SU-DHL-6 (cell line): ENCODE measurements at regions not wholly inside any gene's neighbourhood (a gene's known extent, or its start where the extent isn't known, plus 50 kb on each side); places are given as distances from the start of the nearest gene placed in this dataset.

ENCODE experiments used
- EZH2phosphoT487 ChIP-seq: fragments of 200-600 bp; sonication (generic), shearing (Covaris generic); conservative IDR thresholded peaks from 2 replicates; pipeline ENCODE4 v1.6.1; 2018; ENCODE audit warnings: mild to moderate bottlenecking, antibody characterized with exemption, low read length, moderate library complexity, mixed read lengths
- TF ChIP-seq, protein P1 (sequence below): fragments of 200-600 bp; sonication (generic); IDR thresholded peaks from one replicate; pipeline ENCODE4 v1.5.1; 2017; ENCODE audit warnings: antibody characterized with exemption, mild to moderate bottlenecking, low read length, moderate library complexity; ENCODE audit not compliant: insufficient read depth, poor library complexity, severe bottlenecking

DNA sequence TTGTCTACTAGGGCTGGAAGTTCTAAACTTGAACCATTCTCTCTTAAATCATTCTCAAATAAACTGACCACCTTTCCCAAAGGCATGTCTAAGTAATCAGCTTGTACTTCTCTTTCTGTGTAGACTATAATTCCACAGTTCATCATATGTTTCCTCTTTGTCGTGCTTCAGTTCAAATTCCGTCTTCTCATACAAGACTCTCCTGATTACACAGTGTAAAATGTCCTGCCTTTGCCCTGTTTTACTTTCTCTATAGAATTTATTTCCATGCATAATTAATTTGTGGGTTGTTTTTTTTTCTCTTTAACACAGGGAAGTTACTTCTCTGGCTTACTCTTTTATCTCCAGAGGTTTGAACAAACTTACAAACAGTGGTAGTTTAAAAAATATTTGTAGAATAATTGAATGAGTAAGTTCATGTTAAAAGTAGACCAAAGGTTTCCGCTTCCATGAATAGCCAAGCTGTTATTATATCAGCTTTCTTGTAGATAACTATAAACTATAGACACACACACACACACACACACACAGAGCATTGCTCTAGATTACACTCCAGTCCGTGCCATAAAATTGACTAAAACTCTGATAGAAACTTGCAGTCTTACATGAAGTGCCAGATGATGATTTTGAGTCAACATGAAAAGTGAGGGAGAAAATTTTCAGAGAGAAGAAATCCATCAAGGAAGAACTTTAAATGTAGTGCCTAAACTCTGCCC, 119.0 kb downstream of the SUCNR1 start:
- TF ChIP-seq, protein P1, sequence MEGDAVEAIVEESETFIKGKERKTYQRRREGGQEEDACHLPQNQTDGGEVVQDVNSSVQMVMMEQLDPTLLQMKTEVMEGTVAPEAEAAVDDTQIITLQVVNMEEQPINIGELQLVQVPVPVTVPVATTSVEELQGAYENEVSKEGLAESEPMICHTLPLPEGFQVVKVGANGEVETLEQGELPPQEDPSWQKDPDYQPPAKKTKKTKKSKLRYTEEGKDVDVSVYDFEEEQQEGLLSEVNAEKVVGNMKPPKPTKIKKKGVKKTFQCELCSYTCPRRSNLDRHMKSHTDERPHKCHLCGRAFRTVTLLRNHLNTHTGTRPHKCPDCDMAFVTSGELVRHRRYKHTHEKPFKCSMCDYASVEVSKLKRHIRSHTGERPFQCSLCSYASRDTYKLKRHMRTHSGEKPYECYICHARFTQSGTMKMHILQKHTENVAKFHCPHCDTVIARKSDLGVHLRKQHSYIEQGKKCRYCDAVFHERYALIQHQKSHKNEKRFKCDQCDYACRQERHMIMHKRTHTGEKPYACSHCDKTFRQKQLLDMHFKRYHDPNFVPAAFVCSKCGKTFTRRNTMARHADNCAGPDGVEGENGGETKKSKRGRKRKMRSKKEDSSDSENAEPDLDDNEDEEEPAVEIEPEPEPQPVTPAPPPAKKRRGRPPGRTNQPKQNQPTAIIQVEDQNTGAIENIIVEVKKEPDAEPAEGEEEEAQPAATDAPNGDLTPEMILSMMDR: no peak
- TF ChIP-seq EZH2phosphoT487: no peak
